ENCODE measurements at regions not wholly inside any gene's neighbourhood (a gene's known extent, or its start where the extent isn't known, plus 50 kb on each side); places are given as distances from the start of the nearest gene placed in this dataset.

GRCh38 chrX:120749141-120749846, 119.4 kb upstream of the C1GALT1C1 start:
- no peak overlapping the region for H3K4me3 ChIP-seq
- TF ChIP-seq CTCF (IDR thresholded peaks at IDR 0.05), result no peak
- no peaks in the 10 kb centered on the region for H3K4me1 ChIP-seq
- H3K27ac ChIP-seq, result no peak overlapping the region
- H3K9me3 ChIP-seq, result no peaks in the 10 kb centered on the region
- no peaks in the 10 kb centered on the region for H3K36me3 ChIP-seq
- no peak overlapping the region for H3K9ac ChIP-seq (ENCODE audit: low read depth in 2 of 2, low read length in 2 of 2)
- no peak for DNase-seq
- no peaks in the 10 kb centered on the region for H3K27me3 ChIP-seq
- intact Hi-C loops (cut with DNase I), result no loop called here

- no peak overlapping the region for H3K4me3 ChIP-seq
- intact Hi-C loops (cut with DNase I), result no loop called here
- TF ChIP-seq CTCF (IDR thresholded peaks at IDR 0.05), result no peak
- H3K9ac ChIP-seq (ENCODE audit: low read depth in 2 of 2, low read length in 2 of 2), result no peak overlapping the region
- no peak for DNase-seq
- no peaks in the 10 kb centered on the region for H3K36me3 ChIP-seq
- H3K4me1 ChIP-seq, result no peaks in the 10 kb centered on the region
- H3K9me3 ChIP-seq, result no peaks in the 10 kb centered on the region
- no peak overlapping the region for H3K27ac ChIP-seq
- no peaks in the 10 kb centered on the region for H3K27me3 ChIP-seq
These were observed 116.3 kb upstream of the C1GALT1C1 start for GRCh38 chrX:120746153-120746552.

DNA sequence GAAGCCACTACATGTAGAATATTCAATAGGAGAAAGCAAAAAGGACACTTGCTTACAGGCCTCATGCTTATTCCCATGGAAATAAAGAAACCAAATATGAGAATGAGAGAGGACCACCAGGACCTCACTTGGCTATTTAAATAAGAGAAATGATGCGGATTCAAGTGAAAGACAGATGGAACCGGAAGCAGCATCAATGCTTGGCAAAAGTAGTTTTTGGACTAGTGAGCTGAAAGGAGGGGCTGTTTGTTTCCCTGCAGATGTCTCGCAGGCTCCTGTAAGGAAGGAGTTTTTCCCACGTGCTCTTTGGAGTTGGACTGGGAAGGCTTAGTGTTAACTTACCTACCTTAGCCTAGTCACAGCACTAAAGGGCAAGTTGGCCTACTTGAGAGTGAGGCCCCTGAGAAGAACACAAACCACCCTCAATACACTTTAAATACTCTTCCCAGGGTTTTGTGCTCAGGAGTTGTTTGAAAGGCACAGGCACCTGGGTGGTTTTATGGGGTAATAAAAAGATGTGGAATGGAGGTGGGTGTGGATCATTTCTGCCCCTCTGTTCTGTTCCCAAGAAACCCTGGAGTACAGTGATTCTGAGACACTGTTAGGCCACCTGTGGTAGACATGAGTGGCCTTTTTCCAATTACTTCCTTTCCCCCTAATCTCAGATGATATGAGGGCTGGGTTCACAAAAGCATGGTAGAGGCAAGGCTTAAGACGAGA, 113.3 kb upstream of the C1GALT1C1 start:
- Histone ChIP-seq H3K36me3 (no peaks in the 10 kb centered on the region), H3K9ac (ENCODE audit: low read depth in 2 of 2, low read length in 2 of 2) (no peak overlapping the region), H3K4me3 (no peak overlapping the region), H3K9me3 (no peaks in the 10 kb centered on the region), H3K27ac (no peak overlapping the region), H3K27me3 (no peaks in the 10 kb centered on the region), H3K4me1 (no peaks in the 10 kb centered on the region)
- no peak for TF ChIP-seq CTCF (IDR thresholded peaks at IDR 0.05)
- intact Hi-C loops (cut with DNase I), result no loop called here
- DNase-seq, result no peak

DNA sequence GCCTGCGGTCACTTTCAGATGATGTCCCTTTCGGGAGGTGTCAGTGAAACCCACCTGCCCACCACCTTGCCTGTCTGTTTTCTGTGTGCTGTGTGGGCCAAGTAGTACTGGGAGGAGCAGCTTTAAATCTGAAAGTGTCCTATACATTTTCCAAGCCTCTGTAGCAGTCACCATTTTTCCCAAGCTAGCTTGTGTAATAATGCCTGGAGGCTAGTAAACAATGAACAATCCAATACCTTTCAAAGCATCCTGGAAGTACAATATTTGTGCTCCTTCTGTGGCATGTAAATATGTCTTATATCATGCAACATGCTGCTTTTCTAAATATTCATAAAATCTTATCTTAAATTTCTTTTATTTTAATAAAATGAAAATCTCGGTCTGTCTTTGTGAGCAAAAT, 111.6 kb upstream of the C1GALT1C1 start:
- Histone ChIP-seq H3K27ac (no peak overlapping the region), H3K4me1 (no peaks in the 10 kb centered on the region), H3K27me3 (no peaks in the 10 kb centered on the region), H3K9me3 (no peaks in the 10 kb centered on the region), H3K36me3 (no peaks in the 10 kb centered on the region), H3K9ac (ENCODE audit: low read depth in 2 of 2, low read length in 2 of 2) (no peak overlapping the region), H3K4me3 (no peak overlapping the region)
- DNase-seq, result no peak
- no peak for TF ChIP-seq CTCF (IDR thresholded peaks at IDR 0.05)
- intact Hi-C loops (cut with DNase I), result no loop called here

GRCh38 chrX:120740072-120740471, 110.2 kb upstream of the C1GALT1C1 start:
- Histone ChIP-seq H3K36me3 (no peaks in the 10 kb centered on the region), H3K27me3 (no peaks in the 10 kb centered on the region), H3K4me3 (no peak overlapping the region), H3K27ac (no peak overlapping the region), H3K9me3 (no peaks in the 10 kb centered on the region), H3K9ac (ENCODE audit: low read depth in 2 of 2, low read length in 2 of 2) (no peak overlapping the region), H3K4me1 (no peaks in the 10 kb centered on the region)
- no peak for DNase-seq
- intact Hi-C loops (cut with DNase I), result no loop called here
- no peak for TF ChIP-seq CTCF (IDR thresholded peaks at IDR 0.05)
